Activated CD4-positive, alpha-beta T cell treated with anti-CD3 and anti-CD28 coated beads, Interleukin-2, amount 50 U/mL, for 24 hours (primary cell): ENCODE measurements at regions not wholly inside any gene's neighbourhood (a gene's known extent, or its start where the extent isn't known, plus 50 kb on each side); places are given as distances from the start of the nearest gene placed in this dataset.

Experiments used
- DNase-seq, 2 donors: peaks; one replicate each; pipeline ENCODE4 v3.0.0-alpha.2; 2020; ENCODE audit warnings: low read depth in 1 of 2, low spot score in 1 of 2

GRCh38 chr10:118181021-118181420, 134.3 kb upstream of the RAB11FIP2 start:
- DNase-seq: no peak

- no peak for DNase-seq
Observed at GRCh38 chr10:118175148-118175547, 128.4 kb upstream of the RAB11FIP2 start.

DNA sequence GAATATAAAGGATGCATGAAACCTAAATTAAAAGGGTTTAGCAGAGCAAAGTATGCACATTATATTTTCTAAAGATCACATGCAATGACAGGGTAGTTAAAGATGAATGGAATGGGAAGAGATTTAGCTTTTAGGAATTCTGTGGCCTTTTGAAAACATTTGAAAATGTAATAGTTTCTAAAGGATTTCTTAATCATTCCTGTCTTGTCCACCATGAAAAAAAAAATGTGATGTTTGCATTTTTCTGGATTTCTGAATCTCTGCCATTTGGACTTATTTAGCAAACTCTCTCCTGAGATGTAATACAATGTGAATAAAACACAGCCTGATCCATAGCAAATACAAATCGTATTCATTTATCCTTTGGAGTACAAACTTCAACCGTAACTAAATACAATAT, 126.6 kb upstream of the RAB11FIP2 start:
- DNase-seq: no peak

DNA sequence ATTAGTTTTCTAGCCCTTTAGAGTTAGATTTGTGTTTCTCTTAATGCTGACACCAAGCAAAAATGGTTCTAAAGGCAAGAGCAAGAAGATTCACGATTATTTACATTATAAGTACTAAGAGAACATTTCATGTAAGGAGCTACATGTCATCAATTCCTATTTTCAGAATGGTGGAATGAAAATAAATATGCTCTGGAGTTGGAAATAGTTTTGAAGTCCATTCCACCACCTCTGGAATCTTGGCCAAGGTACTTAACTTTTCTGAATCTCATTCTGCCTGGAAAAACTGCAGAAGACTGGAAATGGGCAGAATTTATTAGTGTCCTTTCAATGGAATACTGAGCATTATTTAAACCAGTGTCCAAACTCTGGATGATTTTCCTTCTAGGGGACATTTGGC, 125.1 kb upstream of the RAB11FIP2 start:
- no peak for DNase-seq

DNA sequence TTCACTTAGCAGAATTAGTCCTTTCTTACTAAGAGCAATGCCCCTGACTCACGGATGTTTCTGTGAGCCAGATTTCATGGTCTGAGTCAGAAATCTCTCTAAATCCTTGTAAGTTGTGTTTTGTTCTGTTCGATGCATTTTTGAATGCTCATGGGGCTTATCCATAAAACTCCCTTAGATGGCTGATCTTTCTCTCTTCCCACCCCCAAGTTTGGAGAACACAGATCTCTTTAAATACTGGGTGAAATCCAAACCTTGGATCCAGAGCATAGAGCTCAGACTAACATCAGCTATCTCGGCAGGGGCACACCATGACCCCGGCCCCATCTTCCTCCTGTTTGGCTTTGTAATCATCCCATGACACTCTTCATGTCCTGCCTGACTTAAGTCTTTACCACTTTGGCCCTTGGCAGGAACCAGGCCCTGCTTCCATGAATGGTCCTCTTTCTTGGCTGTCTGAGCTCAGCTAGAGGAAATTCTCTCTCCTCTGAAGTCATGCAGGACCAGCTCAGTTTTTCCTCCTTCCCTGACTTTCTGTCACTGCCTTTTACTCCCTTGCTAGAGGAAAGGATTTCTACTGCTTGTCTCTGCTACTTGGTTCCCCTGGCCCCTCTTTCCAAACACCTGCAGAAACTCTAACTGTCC, 120.4 kb upstream of the RAB11FIP2 start:
- DNase-seq: no peak

DNA sequence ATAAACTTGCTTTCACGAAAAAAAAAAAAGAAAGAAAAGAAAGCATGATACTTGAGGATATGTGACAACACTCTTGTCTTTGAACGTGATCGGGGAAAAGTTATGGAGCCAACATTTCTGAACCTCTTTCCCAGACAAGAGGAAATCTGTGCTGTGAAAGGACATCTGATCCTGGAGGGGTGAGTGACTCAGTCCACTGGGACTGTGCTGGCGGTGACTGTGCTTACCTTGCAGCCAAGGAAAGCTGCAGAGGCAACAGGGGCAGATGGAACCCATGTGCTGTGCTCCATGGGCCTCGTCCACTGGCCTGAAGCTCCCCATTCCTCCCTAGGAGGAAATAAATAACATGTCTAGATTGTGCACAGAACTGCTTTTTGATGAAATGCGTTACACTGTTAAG, 116.5 kb upstream of the RAB11FIP2 start:
- DNase-seq: no peak

DNA sequence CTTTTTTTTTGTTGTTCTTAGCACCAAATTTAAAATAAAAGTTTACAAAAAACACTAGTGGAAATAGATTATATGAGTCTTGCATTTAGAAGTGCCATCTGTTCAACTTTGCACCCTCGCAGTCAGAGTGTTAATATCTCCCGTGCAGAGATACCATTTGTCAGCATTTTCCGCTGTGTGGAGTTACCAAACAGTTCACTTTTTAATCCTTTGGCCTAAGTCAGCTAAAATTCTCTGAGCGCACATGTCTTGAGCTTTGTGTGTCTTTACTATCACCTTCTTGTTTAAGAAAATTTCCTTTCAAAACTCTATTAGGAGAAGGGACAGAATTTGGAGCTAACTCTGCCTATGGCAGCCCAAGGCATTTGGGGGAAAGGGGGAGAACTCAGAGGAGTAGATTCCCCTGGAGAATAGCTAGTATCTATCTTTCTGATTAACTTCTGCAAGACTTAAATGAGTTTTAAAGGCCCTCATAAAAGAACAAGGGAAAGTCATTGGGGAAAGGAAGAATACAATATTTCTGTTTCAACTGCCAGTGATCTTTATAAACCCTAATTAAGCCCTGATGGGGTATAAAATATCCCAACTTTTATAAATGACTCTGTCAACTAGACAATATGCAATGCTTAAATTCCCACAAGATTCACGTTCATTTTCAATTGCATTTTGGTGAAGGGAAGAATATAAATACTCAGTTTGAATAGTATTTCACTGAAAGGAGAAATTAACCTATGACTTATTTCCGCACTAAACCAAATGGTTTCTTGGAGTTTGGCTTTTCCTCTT, 114.9 kb upstream of the RAB11FIP2 start:
- DNase-seq: no peak

DNA sequence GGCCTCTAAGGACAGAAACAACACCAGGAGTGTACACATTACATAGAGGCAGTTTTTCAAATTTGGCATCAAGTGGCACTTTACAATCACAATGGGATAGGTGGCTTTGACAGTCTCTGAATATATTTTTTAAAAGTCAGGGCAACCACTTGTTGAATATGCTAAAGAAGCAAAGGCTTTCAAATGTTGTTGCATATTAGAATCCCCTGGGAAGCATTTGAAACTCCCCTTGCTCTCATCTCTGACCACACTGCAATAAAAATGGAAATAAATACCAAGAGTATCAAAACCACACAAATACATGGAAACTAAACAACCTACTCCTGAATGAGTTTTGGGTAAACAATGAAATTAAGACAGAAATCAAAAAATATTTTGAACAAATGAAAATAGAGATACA, 106.5 kb upstream of the RAB11FIP2 start:
- no peak for DNase-seq

DNA sequence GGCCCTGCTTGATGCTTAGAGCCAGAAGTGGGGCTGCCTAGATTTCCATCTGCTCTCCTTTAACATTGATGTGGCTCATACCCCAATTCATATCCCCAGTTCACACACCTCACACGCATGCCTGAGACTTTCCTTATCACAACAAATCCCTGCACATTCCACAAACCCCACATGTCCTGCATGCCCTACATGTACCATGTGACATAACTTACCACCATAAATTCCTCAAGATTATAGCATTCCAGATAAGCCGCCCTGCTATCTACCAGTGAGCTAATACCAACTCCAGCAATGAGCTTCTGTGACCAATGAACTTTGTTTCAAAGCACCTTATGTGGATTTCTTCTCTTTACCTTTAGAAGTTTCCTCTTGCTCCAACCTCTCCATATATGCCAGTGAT, 104.7 kb upstream of the RAB11FIP2 start:
- no peak for DNase-seq

- no peak for DNase-seq
Observed at GRCh38 chr10:118148247-118148646, 101.5 kb upstream of the RAB11FIP2 start.

GRCh38 chr10:118145256-118145655, 98.5 kb upstream of the RAB11FIP2 start:
- no peak for DNase-seq

DNA sequence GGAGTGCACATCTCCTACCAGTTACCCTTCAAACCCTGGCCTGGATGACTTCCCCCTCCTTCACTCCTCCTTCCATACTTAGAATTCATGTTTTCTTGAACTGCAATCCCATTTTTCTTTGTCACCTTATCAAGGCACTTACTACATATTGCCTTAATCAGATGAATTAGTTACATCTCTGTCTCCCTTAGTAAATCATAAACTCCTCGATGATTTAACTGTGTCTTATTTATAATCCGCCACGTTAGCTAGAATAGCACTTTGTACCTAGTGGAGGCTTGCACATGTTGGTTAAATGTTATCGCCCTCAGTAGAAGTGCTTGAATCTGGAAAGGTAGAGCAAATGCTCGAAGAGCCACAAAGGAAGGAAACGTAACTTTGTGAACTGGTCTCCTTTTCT, 94.7 kb upstream of the RAB11FIP2 start:
- no peak for DNase-seq

DNA sequence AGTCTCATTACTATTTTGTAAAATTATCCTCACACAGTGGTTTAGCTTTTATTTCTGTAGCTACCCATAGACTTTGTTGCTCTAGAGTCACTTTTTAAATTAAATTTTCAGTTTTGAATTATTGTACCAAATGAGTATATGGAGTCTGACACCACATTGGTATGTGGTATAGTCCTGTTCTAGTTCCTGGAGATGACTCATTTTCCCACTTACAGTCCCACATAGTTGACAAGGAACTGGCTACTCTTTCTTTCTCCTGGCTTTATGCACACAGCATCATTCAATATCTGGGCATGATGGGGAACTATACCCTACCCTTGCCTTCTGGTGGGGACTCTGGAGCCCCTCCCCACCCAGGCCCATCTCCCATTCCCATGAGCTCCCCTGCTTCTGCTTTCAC, 92.6 kb upstream of the RAB11FIP2 start:
- no peak for DNase-seq

- DNase-seq: no peak
Observed at GRCh38 chr10:118128675-118129074, 81.9 kb upstream of the RAB11FIP2 start.

DNA sequence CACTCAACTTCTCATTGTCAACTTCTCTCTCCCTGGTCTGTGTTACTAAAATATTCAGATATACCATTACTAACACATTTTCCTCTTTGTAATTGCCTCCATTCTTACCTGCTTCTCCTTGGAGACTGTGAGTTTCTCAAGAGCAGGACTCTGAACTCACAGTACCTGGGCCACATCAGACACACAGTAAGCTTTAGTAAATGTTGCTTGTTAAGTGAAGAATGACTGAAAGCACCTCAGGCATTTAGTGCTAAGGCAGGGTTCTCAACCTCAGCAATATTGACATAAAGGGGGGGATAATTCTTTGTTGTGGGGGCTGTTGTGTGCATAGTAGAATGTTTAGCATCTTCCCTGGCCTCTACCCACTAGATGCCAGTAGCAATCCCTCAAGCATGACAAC, 72.0 kb upstream of the RAB11FIP2 start:
- DNase-seq: no peak

DNA sequence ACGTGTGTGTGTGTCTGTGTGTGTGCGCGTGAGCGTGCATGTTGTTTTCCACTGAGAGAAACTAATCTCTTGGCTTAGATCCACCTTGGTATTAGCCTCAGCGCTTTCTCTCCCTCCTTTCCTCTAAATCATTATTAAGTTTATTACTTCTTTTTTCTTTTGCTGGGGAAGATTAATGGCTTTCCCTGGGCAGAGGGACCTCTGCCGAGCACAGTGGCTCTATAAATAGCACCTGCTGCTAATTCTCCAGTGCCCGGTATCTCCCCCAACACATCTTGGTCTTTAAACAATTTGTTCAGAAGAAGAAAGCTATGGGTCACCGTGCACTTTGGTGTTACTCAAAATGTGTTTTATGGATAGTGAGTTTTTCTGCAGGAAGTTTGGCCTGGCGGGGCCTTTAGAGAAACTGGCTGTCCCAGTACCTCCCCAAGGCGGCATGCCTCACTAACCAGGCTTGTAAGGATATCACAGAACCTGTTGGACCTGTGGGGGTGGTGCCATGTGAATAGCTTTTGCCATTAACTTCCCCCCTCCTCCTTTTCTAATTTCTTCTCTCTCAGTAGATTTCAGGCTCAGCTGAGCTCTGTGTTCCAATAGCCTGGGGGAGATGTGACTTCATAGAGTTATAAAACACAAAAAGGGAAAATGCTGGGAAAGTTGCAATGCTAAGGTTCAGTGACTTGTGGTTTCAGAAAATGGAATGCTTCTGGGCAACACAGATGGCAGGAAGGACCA, 70.1 kb upstream of the RAB11FIP2 start:
- DNase-seq: no peak

GRCh38 chr10:118116362-118116714, 69.6 kb upstream of the RAB11FIP2 start:
- no peak for DNase-seq

DNA sequence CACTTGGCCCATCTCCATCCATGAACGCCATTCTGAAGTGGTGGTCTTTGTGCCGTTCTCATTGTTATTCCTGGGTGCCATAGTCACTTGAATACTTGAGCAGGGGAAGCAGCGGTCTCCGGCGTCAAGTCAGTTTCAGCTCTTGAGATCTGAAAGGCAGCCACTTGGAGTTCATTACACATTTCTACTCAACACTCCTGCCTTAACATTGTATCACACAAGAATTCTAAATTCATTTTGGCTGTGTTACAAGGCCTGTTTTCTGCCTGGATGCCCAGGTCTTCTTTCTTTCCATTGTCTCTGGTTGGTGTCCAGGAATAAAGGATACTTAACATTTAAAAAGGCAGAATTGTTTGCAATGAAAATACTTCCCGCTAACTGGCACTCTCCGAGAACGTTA, 69.0 kb upstream of the RAB11FIP2 start:
- no peak for DNase-seq

- DNase-seq: no peak
Observed at GRCh38 chr10:118114992-118115391, 68.3 kb upstream of the RAB11FIP2 start.

- DNase-seq: no peak
Observed at GRCh38 chr10:118112543-118113125, 65.9 kb upstream of the RAB11FIP2 start.

DNA sequence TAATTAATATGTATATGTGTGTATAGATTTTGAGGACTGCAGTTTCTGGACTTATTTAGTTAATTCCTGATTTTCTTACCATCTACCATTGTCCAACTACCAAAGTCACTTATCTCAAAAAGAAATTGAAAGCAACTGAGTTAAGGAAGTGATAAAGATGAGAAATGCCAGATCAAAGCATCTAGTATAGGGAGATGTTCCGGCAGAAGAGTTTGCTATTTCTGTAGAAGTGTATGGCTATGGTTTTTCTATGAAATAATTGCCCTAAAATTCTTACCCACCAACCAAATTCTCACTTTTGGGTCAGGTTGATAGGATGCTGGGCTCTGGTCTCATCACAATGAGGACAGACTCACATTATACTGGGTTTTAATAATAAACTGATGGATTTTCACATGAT, 64.0 kb upstream of the RAB11FIP2 start:
- no peak for DNase-seq
